ENCODE measurements at regions not wholly inside any gene's neighbourhood (a gene's known extent, or its start where the extent isn't known, plus 50 kb on each side); places are given as distances from the start of the nearest gene placed in this dataset.

DNA sequence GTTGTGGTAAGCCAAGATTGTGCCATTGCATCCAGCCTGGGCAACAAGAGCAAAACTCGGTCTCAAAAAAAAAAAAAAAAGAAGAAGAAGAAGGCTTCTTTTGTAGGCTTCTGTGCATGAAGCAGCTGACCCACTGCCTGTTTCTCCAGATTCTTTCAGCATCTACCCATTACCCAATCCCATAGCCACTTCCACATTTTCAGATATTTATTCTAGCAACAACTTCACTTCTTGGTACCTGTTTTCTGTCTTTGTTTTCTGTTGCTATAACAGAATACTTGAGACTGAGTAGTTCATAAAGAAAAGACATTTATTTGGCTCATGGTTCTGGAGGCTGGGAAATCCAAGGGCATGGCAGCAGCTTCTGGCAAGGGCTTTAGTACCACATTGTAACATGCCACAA lies 95.3 kb upstream of the SGK1 start:
- no peak overlapping the region for H3K4me3 ChIP-seq
- no peak overlapping the region for H3K4me2 ChIP-seq (ENCODE audit: insufficient read depth, low read length)
- H3K9me3 ChIP-seq (replicated peaks; ENCODE audit: control insufficient read depth, insufficient read depth, low read depth, low read length) = no peaks in the 10 kb centered on the region
- no peak overlapping the region for H3K9ac ChIP-seq (ENCODE audit: insufficient read depth in 1 of 2, low read depth in 2 of 2, low read length in 2 of 2)
- no CpG with 5 or more reads among the region's 1 CpG for WGBS (ENCODE audit: insufficient coverage, low coverage, missing lambda C conversion rate)
- H3K4me1 ChIP-seq (replicated peaks in 1 of 2; ENCODE audit: control insufficient read depth in 2 of 2, insufficient read depth in 2 of 2, low read length in 2 of 2) = peaks cover 0 to 13% of the 10 kb centered on the region in 2 experiments; a peak in 2 of 5 replicates
- TF ChIP-seq ZNF311 (CRISPR knock-in tag; IDR thresholded peaks at IDR 0.05) = no peak
- TF ChIP-seq, protein P1, sequence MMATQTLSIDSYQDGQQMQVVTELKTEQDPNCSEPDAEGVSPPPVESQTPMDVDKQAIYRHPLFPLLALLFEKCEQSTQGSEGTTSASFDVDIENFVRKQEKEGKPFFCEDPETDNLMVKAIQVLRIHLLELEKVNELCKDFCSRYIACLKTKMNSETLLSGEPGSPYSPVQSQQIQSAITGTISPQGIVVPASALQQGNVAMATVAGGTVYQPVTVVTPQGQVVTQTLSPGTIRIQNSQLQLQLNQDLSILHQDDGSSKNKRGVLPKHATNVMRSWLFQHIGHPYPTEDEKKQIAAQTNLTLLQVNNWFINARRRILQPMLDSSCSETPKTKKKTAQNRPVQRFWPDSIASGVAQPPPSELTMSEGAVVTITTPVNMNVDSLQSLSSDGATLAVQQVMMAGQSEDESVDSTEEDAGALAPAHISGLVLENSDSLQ (IDR thresholded peaks at IDR 0.05) = no peak
- TF ChIP-seq ZNF174 (CRISPR knock-in tag; IDR thresholded peaks at IDR 0.05) = no peak
- TF ChIP-seq, protein P2, sequence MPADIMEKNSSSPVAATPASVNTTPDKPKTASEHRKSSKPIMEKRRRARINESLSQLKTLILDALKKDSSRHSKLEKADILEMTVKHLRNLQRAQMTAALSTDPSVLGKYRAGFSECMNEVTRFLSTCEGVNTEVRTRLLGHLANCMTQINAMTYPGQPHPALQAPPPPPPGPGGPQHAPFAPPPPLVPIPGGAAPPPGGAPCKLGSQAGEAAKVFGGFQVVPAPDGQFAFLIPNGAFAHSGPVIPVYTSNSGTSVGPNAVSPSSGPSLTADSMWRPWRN (IDR thresholded peaks at IDR 0.05; ENCODE audit: low read depth) = no peak
- TF ChIP-seq, protein P3, sequence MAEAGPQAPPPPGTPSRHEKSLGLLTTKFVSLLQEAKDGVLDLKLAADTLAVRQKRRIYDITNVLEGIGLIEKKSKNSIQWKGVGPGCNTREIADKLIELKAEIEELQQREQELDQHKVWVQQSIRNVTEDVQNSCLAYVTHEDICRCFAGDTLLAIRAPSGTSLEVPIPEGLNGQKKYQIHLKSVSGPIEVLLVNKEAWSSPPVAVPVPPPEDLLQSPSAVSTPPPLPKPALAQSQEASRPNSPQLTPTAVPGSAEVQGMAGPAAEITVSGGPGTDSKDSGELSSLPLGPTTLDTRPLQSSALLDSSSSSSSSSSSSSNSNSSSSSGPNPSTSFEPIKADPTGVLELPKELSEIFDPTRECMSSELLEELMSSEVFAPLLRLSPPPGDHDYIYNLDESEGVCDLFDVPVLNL (CRISPR knock-in tag; IDR thresholded peaks at IDR 0.05; ENCODE audit: low read depth) = no peak
- no peak for TF ChIP-seq DPF2 (IDR thresholded peaks at IDR 0.05)
- TF ChIP-seq ZNF232 (CRISPR knock-in tag; IDR thresholded peaks at IDR 0.05) = no peak
- TF ChIP-seq HIVEP1 (CRISPR knock-in tag; IDR thresholded peaks at IDR 0.05) = no peak
- no peak for TF ChIP-seq RBM14 (IDR thresholded peaks at IDR 0.05; ENCODE audit: borderline replicate concordance, insufficient read depth, low read depth, low read length)
- no peak for TF ChIP-seq TCF3 (CRISPR knock-in tag; IDR thresholded peaks at IDR 0.05)
- no peak for TF ChIP-seq RFX1 (IDR thresholded peaks at IDR 0.05)
- TF ChIP-seq MEF2A (IDR thresholded peaks at IDR 0.05; ENCODE audit: control insufficient read depth, low read depth, low read length) = no peak
- TF ChIP-seq ZNF668 (CRISPR knock-in tag; IDR thresholded peaks at IDR 0.05) = no peak
- TF ChIP-seq HSF4 (CRISPR knock-in tag; IDR thresholded peaks at IDR 0.05; ENCODE audit: borderline replicate concordance) = no peak
- no peak for TF ChIP-seq CC2D1A (IDR thresholded peaks at IDR 0.05)
- TF ChIP-seq GABPA (tag; conservative IDR thresholded peaks at IDR 0.05; ENCODE audit: low read depth) = no peak
- no TSS peak for BruUV-seq (replicated peaks)
- ATAC-seq (no peak), DNase-seq (ENCODE audit: extremely low read depth in 1 of 4, low spot score in 3 of 4) (no peak), FAIRE-seq (no peak)
- no peaks in the 10 kb centered on the region for H3K79me2 ChIP-seq (ENCODE audit: control insufficient read depth, insufficient read depth, low read length)
- no peaks in the 10 kb centered on the region for H3K36me3 ChIP-seq (ENCODE audit: control insufficient read depth, insufficient read depth, low read length)
- H3K27ac ChIP-seq (ENCODE audit: extremely low read depth, low read depth, low read length) = no peak overlapping the region
- 0 out of 5 replicates have a peak, but pooled peaks cover 3 to 4% of the 10 kb centered on the region in 2 experiments for H3K27me3 ChIP-seq (ENCODE audit: control insufficient read depth in 2 of 2, insufficient read depth in 2 of 2, low read length in 2 of 2)
- POLR2A ChIA-PET = interaction anchor here (0.6 kb wide), 1 partner anchor 224 kb away, joined by 3 read pairs; no protein-coding TSS in a partner anchor
- H3K9me1 ChIP-seq (ENCODE audit: control insufficient read depth, insufficient read depth, low read length) = no peaks in the 10 kb centered on the region
- in situ Hi-C loops (cut with MboI) = no loop called here
- no peak overlapping the region for H2AFZ ChIP-seq (ENCODE audit: low read depth, low read length)
- CTCF ChIA-PET (ENCODE audit: low intra/inter-chr PET ratio) = no interaction called here
- H4K20me1 ChIP-seq (replicated peaks; ENCODE audit: control insufficient read depth, insufficient read depth, low read length) = no peaks in the 10 kb centered on the region
- intact Hi-C loops (cut with micrococcal nuclease) = no loop called here
